ENCODE measurements at regions not wholly inside any gene's neighbourhood (a gene's known extent, or its start where the extent isn't known, plus 50 kb on each side); places are given as distances from the start of the nearest gene placed in this dataset.

DNA sequence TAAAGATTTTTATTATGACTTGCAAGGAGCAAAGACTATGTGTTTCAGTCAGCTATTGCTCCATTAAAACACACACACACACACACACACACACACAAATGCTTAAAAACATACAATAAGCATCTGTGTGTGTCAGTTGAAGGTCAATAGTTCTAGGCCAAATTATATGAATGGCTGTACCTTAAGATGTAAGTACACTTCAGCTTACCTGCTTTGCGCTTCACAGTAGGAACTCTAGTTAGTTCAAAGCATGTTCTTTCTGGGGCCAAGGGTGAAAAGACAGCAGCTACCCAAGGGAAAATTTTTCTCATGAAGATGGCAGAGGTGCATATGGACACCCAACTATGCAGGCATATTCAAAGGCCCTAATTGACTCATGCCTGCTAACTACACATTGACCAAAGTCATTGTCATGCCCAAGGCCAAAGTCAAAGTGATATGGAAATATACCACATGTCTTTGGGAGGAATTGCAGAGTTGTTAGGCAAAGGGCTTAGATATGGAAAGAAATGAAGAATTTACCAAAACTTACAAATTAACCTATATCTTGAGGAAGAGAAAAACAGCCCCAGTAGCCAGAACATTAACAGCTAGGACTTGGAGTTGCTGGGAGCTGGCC, 61.9 kb upstream of the BTN3A2 start:
- Histone ChIP-seq H2BK15ac (ENCODE audit: low read depth, low read length) (no peak overlapping the region), H3K23me2 (ENCODE audit: insufficient read length, low read depth, low read length, poor library complexity, severe bottlenecking) (no peaks in the 10 kb centered on the region), H2AK5ac (ENCODE audit: insufficient read length, low read length) (no peak overlapping the region), H3K23ac (ENCODE audit: insufficient read length, low read depth, low read length) (no peak overlapping the region), H3K14ac (ENCODE audit: insufficient read depth, low read length) (no peak overlapping the region), H2AFZ (ENCODE audit: low read length) (no peak overlapping the region), H3K4me1 (ENCODE audit: insufficient read depth, low read length) (no peaks in the 10 kb centered on the region), H3T11ph (ENCODE audit: low read length) (no peak overlapping the region), H3K4me2 (ENCODE audit: insufficient read depth, insufficient read length, low read length) (no peak overlapping the region), H3K18ac (ENCODE audit: insufficient read length, low read depth, low read length) (no peak overlapping the region), H2BK120ac (ENCODE audit: low read depth, low read length, poor library complexity, severe bottlenecking) (no peak overlapping the region), H3K27ac (ENCODE audit: insufficient read length, low read depth, low read length) (no peak overlapping the region), H4K8ac (replicated peaks; ENCODE audit: insufficient read length, low read depth, low read length) (no peak overlapping the region), H3K9me3 (ENCODE audit: control insufficient read depth, low read depth, low read length) (no peaks in the 10 kb centered on the region), H4K20me1 (ENCODE audit: control insufficient read depth, insufficient read depth, insufficient read length) (no peaks in the 10 kb centered on the region), H2BK12ac (ENCODE audit: insufficient read length, low read depth, low read length) (no peak overlapping the region), H3K9ac (ENCODE audit: extremely low read depth, insufficient read length, low read length) (no peak overlapping the region), H2BK20ac (ENCODE audit: low read depth, low read length, poor library complexity, severe bottlenecking) (no peak overlapping the region), H3K79me1 (ENCODE audit: insufficient read depth, low read depth, low read length, poor library complexity, severe bottlenecking) (no peaks in the 10 kb centered on the region), H3K79me2 (ENCODE audit: insufficient read depth, low read length) (no peaks in the 10 kb centered on the region), H3K27me3 (ENCODE audit: insufficient read depth, low read length) (no peaks in the 10 kb centered on the region), H3K4ac (ENCODE audit: low read depth, low read length) (no peak overlapping the region), H3K56ac (ENCODE audit: insufficient read length, low read depth, low read length) (no peak overlapping the region), H4K5ac (ENCODE audit: insufficient read length, low read depth, low read length) (no peak overlapping the region), H2BK5ac (ENCODE audit: insufficient read length, low read length) (no peak overlapping the region), H4K91ac (ENCODE audit: insufficient read length, low read depth, low read length) (no peak overlapping the region)
- H3K27ac Mint-ChIP-seq, result no peak overlapping the region
- TF ChIP-seq, protein P1, sequence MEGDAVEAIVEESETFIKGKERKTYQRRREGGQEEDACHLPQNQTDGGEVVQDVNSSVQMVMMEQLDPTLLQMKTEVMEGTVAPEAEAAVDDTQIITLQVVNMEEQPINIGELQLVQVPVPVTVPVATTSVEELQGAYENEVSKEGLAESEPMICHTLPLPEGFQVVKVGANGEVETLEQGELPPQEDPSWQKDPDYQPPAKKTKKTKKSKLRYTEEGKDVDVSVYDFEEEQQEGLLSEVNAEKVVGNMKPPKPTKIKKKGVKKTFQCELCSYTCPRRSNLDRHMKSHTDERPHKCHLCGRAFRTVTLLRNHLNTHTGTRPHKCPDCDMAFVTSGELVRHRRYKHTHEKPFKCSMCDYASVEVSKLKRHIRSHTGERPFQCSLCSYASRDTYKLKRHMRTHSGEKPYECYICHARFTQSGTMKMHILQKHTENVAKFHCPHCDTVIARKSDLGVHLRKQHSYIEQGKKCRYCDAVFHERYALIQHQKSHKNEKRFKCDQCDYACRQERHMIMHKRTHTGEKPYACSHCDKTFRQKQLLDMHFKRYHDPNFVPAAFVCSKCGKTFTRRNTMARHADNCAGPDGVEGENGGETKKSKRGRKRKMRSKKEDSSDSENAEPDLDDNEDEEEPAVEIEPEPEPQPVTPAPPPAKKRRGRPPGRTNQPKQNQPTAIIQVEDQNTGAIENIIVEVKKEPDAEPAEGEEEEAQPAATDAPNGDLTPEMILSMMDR (conservative IDR thresholded peaks at IDR 0.05), result no peak
- H3K9me3 Mint-ChIP-seq, result no peaks in the 10 kb centered on the region; a peak in 3 of 5 replicates
- no CpG with 5 or more reads among the region's 1 CpG for WGBS (ENCODE audit: extremely low coverage, insufficient read length, low lambda C conversion rate)
- H3K4me3 Mint-ChIP-seq, result no peak overlapping the region
- no peaks in the 10 kb centered on the region for H3K36me3 Mint-ChIP-seq (ENCODE audit: insufficient read depth in 1 of 3, low read depth in 3 of 3)
- peaks cover 2% of the 10 kb centered on the region; the same call in 1 of the 2 replicates for H3K27me3 Mint-ChIP-seq (ENCODE audit: low read depth)
- peaks cover 6 to 9% of the 10 kb centered on the region in 2 experiments for H3K4me1 Mint-ChIP-seq
- no peak for DNase-seq

Data from H9 (cell line).